WTC11 (cell line): ENCODE measurements at regions not wholly inside any gene's neighbourhood (a gene's known extent, or its start where the extent isn't known, plus 50 kb on each side); places are given as distances from the start of the nearest gene placed in this dataset.

Source experiments
- ATAC-seq: fragments of 200-7000 bp; cut with Tn5 transposase; 2 replicates; pipeline ENCODE4 v1.10.0; 2021; ENCODE audit warnings: mild to moderate bottlenecking, moderate library complexity
- CTCF ChIA-PET: fragments of 300-600 bp; sonication (Branson Sonifier 250); formaldehyde crosslinking; loops from one replicate; lab custom pipeline; 2021; ENCODE audit warnings: antibody characterized with exemption; lab: Charles Lee
- POLR2A ChIA-PET: fragments of 350-600 bp; sonication (Branson Sonifier 250); formaldehyde crosslinking; loops from one replicate; lab custom pipeline; 2021; ENCODE audit warnings: antibody characterized with exemption; lab: Charles Lee
- DNase-seq: peaks from one replicate; pipeline ENCODE4 v3.0.0; 2021; ENCODE audit warnings: low spot score
- H3K27ac Mint-ChIP-seq: 2 replicates; pipeline ENCODE4 v1.8.0; 2021; ENCODE audit warnings: mixed read lengths
- H3K27me3 Mint-ChIP-seq: 2 replicates; pipeline ENCODE4 v1.8.0; 2021; ENCODE audit warnings: low read depth, mild to moderate bottlenecking, moderate library complexity, mixed read lengths
- H3K36me3 Mint-ChIP-seq: 2 replicates; pipeline ENCODE4 v1.8.0; 2021; ENCODE audit warnings: mixed read lengths
- H3K4me1 Mint-ChIP-seq: 2 replicates; pipeline ENCODE4 v1.8.0; 2022; ENCODE audit warnings: mixed read lengths
- H3K4me3 Mint-ChIP-seq: 2 replicates; pipeline ENCODE4 v1.8.0; 2021; ENCODE audit warnings: mild to moderate bottlenecking, moderate library complexity, mixed read lengths
- H3K9me3 Mint-ChIP-seq: 2 replicates; pipeline ENCODE4 v1.8.0; 2021; ENCODE audit warnings: mixed read lengths
- CBFB ChIP-seq: sonication (generic); formaldehyde crosslinking; IDR thresholded peaks from 2 replicates; pipeline ENCODE4 v1.8.1; 2022; ENCODE audit warnings: mild to moderate bottlenecking, low read depth, missing genetic modification reagents
- CTCF ChIP-seq: fragments of 200-600 bp; IDR thresholded peaks from 2 replicates; pipeline ENCODE4 v1.8.0; 2022; ENCODE audit warnings: antibody characterized with exemption
- EMX1 ChIP-seq: fragments of 250-450 bp; sonication (Bioruptor Pico); IDR thresholded peaks from 2 replicates; pipeline ENCODE4 v1.8.0; 2021; ENCODE audit warnings: mild to moderate bottlenecking
- ETV6 ChIP-seq: sonication (generic); formaldehyde crosslinking; IDR thresholded peaks from 2 replicates; pipeline ENCODE4 v1.8.1; 2022; ENCODE audit warnings: mild to moderate bottlenecking, missing genetic modification reagents
- FOXJ3 ChIP-seq: sonication (generic); formaldehyde crosslinking; IDR thresholded peaks from 2 replicates; pipeline ENCODE4 v1.9.0; 2021; ENCODE audit warnings: missing genetic modification reagents, mild to moderate bottlenecking, borderline replicate concordance
- FOXP1 ChIP-seq: sonication (generic); formaldehyde crosslinking; IDR thresholded peaks from 2 replicates; pipeline ENCODE4 v1.8.0; 2022; ENCODE audit warnings: missing genetic modification reagents, mild to moderate bottlenecking, moderate library complexity, borderline replicate concordance
- HMGA2 ChIP-seq: fragments of 250-450 bp; sonication (Bioruptor Pico); IDR thresholded peaks from 2 replicates; pipeline ENCODE4 v1.4.0; 2021; ENCODE audit warnings: mild to moderate bottlenecking, moderate library complexity
- HMGXB4 ChIP-seq: sonication (generic); formaldehyde crosslinking; IDR thresholded peaks from 2 replicates; pipeline ENCODE4 v1.8.1; 2023; ENCODE audit warnings: mild to moderate bottlenecking, moderate library complexity, missing genetic modification reagents
- MXD4 ChIP-seq: fragments of 250-450 bp; sonication (Bioruptor Pico); IDR thresholded peaks from 2 replicates; pipeline ENCODE4 v1.8.0; 2021; ENCODE audit warnings: mild to moderate bottlenecking, moderate library complexity, borderline replicate concordance
- OVOL2 ChIP-seq: fragments of 250-450 bp; sonication (Bioruptor Pico); IDR thresholded peaks from 2 replicates; pipeline ENCODE4 v1.9.0; 2021; ENCODE audit warnings: mild to moderate bottlenecking, borderline replicate concordance
- STAT6 ChIP-seq: sonication (generic); formaldehyde crosslinking; conservative IDR thresholded peaks from 2 replicates; pipeline ENCODE4 v1.8.1; 2023; ENCODE audit warnings: mild to moderate bottlenecking, low read depth, missing genetic modification reagents, moderate library complexity
- TEAD4 ChIP-seq: sonication (generic); formaldehyde crosslinking; IDR thresholded peaks from 2 replicates; pipeline ENCODE4 v1.8.0; 2022; ENCODE audit warnings: mild to moderate bottlenecking, missing genetic modification reagents
- ZBTB43 ChIP-seq: sonication (generic); formaldehyde crosslinking; IDR thresholded peaks from 2 replicates; pipeline ENCODE4 v1.8.1; 2023; ENCODE audit warnings: mild to moderate bottlenecking, missing genetic modification reagents
- ZNF232 ChIP-seq: sonication (generic); formaldehyde crosslinking; IDR thresholded peaks from 2 replicates; pipeline ENCODE4 v1.8.0; 2022; ENCODE audit warnings: mild to moderate bottlenecking, missing genetic modification reagents
- ZNF263 ChIP-seq: sonication (generic); formaldehyde crosslinking; IDR thresholded peaks from 2 replicates; pipeline ENCODE4 v1.8.1; 2022; ENCODE audit warnings: low read depth, mild to moderate bottlenecking, moderate library complexity, missing genetic modification reagents
- ZNF671 ChIP-seq: fragments of 250-450 bp; sonication (Bioruptor Pico); IDR thresholded peaks from 2 replicates; pipeline ENCODE4 v1.8.0; 2021; ENCODE audit warnings: mild to moderate bottlenecking
- TF ChIP-seq, protein P1 (sequence below): sonication (generic); formaldehyde crosslinking; IDR thresholded peaks from 2 replicates; pipeline ENCODE4 v1.8.1; 2023; ENCODE audit warnings: mild to moderate bottlenecking, missing genetic modification reagents
- TF ChIP-seq, protein P2 (sequence below): fragments of 250-450 bp; sonication (Bioruptor Pico); IDR thresholded peaks from 2 replicates; pipeline ENCODE4 v1.8.0; 2021; ENCODE audit warnings: mild to moderate bottlenecking
- TF ChIP-seq, protein P3 (sequence below): sonication (generic); formaldehyde crosslinking; IDR thresholded peaks from 2 replicates; pipeline ENCODE4 v1.8.0; 2022; ENCODE audit warnings: mild to moderate bottlenecking, missing genetic modification reagents
- TF ChIP-seq, protein P4 (sequence below): sonication (generic); formaldehyde crosslinking; IDR thresholded peaks from 2 replicates; pipeline ENCODE4 v1.8.1; 2022; ENCODE audit warnings: low read depth, missing genetic modification reagents, borderline replicate concordance

DNA sequence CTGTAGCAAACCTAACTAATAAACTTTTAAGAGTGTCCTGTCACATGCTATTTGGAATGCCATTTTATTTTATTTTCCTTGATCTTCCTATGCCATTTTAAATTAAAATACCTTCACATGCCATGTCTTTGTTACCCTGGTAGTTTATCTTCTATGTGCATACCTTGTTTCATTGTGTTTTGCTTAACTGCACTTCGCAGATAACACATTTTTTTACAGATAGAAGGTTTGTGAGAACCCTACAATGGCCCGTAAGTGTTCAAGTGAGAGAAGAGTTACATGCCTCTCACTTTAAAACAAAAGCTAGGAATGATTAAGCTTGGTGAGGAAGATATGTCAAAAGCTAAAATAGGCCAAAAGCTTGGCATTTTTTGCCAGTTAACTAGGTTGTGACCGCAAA lies 744.1 kb downstream of the STIM2 start (continued):
- TF ChIP-seq, protein P1, sequence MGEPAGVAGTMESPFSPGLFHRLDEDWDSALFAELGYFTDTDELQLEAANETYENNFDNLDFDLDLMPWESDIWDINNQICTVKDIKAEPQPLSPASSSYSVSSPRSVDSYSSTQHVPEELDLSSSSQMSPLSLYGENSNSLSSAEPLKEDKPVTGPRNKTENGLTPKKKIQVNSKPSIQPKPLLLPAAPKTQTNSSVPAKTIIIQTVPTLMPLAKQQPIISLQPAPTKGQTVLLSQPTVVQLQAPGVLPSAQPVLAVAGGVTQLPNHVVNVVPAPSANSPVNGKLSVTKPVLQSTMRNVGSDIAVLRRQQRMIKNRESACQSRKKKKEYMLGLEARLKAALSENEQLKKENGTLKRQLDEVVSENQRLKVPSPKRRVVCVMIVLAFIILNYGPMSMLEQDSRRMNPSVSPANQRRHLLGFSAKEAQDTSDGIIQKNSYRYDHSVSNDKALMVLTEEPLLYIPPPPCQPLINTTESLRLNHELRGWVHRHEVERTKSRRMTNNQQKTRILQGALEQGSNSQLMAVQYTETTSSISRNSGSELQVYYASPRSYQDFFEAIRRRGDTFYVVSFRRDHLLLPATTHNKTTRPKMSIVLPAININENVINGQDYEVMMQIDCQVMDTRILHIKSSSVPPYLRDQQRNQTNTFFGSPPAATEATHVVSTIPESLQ (CRISPR knock-in tag), result no peak
- TF ChIP-seq ZNF671 (CRISPR knock-in tag) (no peak), STAT6 (no peak)

DNA sequence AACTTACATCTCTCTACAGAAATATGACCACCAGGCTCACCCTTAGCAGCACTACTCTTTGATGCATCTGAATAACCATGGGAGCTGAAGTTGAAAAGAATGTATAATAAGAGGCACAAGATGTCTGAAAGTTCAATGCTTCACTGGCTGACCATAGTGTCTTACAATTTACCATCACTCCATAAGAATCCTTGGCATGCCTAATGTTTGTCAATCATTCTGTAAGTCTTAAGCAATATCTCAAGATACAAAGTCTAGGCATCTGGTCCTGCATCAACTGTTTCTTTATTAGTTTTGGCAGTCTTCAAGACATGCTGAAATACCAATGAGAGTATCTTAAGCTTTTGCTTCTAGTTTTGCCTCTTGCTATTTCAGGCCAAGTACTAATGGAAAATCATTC lies 755.5 kb downstream of the STIM2 start:
- ChIA-PET POLR2A (no interaction called here), CTCF (no interaction called here)
- Mint-ChIP-seq H3K9me3 (no peaks in the 10 kb centered on the region), H3K4me3 (no peak overlapping the region), H3K27me3 (no peaks in the 10 kb centered on the region), H3K27ac (no peak overlapping the region), H3K36me3 (no peaks in the 10 kb centered on the region), H3K4me1 (no peaks in the 10 kb centered on the region; the same call in 1 of the 2 replicates)
- TF ChIP-seq ETV6 (CRISPR knock-in tag), result no peak
- TF ChIP-seq, protein P2, sequence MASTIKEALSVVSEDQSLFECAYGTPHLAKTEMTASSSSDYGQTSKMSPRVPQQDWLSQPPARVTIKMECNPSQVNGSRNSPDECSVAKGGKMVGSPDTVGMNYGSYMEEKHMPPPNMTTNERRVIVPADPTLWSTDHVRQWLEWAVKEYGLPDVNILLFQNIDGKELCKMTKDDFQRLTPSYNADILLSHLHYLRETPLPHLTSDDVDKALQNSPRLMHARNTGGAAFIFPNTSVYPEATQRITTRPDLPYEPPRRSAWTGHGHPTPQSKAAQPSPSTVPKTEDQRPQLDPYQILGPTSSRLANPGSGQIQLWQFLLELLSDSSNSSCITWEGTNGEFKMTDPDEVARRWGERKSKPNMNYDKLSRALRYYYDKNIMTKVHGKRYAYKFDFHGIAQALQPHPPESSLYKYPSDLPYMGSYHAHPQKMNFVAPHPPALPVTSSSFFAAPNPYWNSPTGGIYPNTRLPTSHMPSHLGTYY, result no peak
- no peak for TF ChIP-seq EMX1 (CRISPR knock-in tag)
- no peak for TF ChIP-seq FOXP1 (CRISPR knock-in tag)
- TF ChIP-seq ZBTB43 (CRISPR knock-in tag), result no peak
- no peak for TF ChIP-seq FOXJ3 (CRISPR knock-in tag)
- TF ChIP-seq MXD4 (CRISPR knock-in tag), result no peak
- no peak for TF ChIP-seq TEAD4 (CRISPR knock-in tag)
- no peak for TF ChIP-seq STAT6
- TF ChIP-seq OVOL2, result no peak
- TF ChIP-seq ZNF232 (CRISPR knock-in tag), result no peak
- no peak for TF ChIP-seq CBFB (CRISPR knock-in tag)
- no peak for TF ChIP-seq CTCF
- TF ChIP-seq, protein P3, sequence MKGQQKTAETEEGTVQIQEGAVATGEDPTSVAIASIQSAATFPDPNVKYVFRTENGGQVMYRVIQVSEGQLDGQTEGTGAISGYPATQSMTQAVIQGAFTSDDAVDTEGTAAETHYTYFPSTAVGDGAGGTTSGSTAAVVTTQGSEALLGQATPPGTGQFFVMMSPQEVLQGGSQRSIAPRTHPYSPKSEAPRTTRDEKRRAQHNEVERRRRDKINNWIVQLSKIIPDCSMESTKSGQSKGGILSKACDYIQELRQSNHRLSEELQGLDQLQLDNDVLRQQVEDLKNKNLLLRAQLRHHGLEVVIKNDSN (CRISPR knock-in tag), result no peak
- no peak for TF ChIP-seq HMGXB4 (CRISPR knock-in tag)
- TF ChIP-seq, protein P4, sequence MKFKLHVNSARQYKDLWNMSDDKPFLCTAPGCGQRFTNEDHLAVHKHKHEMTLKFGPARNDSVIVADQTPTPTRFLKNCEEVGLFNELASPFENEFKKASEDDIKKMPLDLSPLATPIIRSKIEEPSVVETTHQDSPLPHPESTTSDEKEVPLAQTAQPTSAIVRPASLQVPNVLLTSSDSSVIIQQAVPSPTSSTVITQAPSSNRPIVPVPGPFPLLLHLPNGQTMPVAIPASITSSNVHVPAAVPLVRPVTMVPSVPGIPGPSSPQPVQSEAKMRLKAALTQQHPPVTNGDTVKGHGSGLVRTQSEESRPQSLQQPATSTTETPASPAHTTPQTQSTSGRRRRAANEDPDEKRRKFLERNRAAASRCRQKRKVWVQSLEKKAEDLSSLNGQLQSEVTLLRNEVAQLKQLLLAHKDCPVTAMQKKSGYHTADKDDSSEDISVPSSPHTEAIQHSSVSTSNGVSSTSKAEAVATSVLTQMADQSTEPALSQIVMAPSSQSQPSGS (CRISPR knock-in tag), result no peak
- no peak for TF ChIP-seq HMGA2 (CRISPR knock-in tag)
- no peak for TF ChIP-seq ZNF263 (CRISPR knock-in tag)
- ATAC-seq (no peak), DNase-seq (no peak)
